ENCODE measurements at regions not wholly inside any gene's neighbourhood (a gene's known extent, or its start where the extent isn't known, plus 50 kb on each side); places are given as distances from the start of the nearest gene placed in this dataset.

DNA sequence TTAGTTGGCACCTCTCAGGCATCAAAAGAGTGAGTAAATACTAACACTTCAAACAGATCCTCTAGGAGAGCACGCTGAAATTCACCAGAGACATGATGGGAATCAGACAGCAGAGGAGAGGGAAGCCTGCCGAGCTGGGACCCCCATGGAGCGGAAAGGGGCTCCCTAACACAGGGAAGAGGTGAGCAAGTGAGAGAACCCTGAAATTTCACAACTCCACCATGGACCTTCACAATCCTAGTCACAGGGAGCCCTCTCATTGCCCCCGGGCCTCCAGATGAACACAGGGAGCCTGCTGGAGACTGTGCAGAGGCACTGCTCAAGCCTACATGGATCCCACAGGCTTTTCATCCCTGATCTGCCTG lies 59.2 kb upstream of the ANTXRL start:
- DNase-seq (ENCODE audit: low read depth in 4 of 4, low spot score in 1 of 4), result no peak

DNA sequence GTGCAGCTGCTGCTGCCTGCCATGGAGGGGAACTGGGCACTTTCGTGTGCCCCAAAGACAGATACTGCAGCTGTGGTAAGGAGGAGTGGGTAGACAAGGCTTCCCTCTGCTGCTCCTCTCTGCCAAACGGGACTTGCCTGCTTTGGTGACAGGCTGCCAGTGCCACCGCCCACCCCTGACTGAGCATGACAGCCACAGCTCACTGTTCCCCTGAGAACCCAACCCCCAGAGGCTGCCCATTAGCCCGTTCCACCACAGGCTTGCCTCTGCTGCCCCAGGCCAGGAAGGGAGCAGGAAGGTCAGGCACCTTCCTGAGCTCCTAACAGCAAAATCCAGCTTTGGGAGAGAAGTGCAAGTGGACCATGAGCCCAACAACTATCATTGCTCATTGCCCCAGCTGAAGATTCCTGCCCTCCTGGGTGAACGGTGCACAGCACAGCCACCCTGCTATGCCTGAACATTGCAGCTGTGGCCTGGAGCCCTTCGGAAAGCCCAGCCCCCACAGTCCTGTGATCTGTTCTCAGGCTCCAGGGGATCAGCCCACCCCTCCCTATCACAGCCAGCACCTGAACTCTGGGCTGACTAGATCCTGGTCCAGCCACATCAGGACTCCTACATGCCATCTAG lies 58.7 kb upstream of the ANTXRL start:
- DNase-seq (ENCODE audit: low read depth in 4 of 4, low spot score in 1 of 4), result no peak

DNA sequence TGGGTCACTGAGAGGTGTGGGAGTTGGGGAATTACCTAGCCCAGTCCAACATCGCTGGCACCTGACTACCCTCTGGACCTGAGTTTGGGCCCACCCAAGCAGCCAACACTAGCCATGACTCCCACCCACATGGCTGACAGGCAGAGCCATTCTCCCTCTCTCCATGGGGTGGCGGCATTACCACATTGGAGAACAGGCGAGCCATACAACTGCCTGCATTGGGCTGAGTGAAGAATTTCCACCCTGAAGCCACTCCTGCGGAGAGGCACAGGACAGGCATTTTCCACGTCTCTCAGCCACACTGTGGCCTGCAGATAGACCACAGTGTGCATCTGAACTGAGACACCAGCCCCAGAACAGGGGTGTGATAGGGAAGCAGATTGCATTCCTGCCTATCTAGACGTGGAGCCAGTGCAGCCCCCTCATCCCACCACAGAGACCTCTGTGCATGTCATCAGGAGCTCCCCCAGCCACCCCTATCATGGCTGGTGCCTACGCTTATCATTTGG lies 58.2 kb upstream of the ANTXRL start:
- peak; percentile 26 to 53 (median 43) for DNase-seq (ENCODE audit: low read depth in 4 of 4, low spot score in 1 of 4)

DNA sequence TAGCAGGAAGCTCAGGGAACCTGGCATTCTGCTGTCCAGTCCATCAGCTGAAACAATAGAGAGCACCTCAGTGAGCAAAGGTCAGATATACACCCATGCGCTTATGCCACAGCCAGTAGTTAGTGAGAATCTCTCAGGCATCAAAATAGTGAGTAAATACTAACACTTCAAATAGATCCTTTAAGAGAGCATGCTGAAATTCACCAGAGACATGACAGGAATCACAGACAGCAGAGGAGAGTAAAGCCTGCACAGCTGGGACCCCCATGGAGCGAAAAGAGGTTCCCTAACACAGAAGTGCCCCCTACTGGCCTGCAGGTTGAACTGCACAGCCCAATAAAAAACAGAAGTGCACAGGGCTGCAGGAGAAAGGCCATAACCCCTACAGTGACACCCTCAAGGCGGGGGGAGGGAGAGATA lies 57.6 kb upstream of the ANTXRL start:
- DNase-seq (ENCODE audit: low read depth in 4 of 4, low spot score in 1 of 4), result no peak

DNA sequence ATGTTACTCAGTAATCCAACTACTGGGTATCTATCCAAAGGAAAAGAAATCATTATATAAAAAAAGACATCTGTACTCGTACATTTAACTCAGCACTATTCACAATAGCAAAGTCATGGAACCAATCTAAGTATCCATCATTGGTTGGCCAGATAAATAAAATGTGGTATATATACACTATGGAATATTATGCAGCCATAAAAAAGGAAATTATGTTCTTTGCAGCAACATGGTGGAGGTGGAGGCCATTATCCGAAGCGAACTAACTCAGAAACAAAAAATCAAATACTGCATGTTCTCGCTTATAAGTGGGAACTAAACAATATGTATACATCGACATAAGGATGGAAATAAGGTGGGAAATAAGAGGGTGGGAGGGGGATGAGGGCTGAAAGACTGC lies 56.2 kb upstream of the ANTXRL start:
- DNase-seq (ENCODE audit: low read depth in 4 of 4, low spot score in 1 of 4), result no peak

DNA sequence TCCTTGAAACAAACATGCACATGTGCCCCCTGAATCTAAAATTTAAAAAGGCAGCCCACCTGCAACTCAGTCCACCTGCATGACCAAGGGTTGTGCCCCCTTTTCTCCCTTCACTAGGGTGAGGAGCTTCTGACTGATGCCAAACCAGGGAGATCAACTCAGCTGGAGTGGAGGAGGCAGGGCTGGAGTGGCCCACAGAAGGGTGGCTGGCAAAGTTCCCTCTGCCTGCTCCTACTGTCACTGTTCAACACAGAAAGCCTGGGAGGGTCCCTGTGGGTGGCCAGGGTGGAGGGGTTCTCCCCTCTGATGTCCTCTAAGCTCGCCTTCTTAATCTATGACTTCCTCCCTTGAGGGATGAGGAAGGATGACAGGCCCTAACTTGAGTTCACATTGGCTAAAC lies 55.7 kb upstream of the ANTXRL start:
- DNase-seq (ENCODE audit: low read depth in 4 of 4, low spot score in 1 of 4), result no peak

DNA sequence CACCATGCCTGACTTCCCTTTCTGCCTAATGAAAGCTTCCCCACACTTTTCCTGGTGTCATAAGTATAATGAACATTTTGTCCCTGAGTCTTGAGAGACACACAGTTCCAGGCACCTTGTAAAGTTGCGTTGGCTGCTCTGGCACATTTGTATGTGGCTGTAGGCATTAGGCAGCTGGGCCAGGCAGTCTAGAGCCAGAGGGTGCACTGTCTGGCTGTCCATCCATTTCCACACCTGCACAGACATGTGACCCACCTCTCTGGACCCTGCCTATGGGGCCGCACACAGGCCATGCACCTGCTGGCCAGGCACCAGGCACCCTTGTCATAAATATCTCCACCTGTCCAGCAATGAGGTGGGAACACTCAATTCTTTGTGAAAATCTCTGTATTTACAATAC lies 54.7 kb upstream of the ANTXRL start:
- no peak for DNase-seq (ENCODE audit: low read depth in 4 of 4, low spot score in 1 of 4)

DNA sequence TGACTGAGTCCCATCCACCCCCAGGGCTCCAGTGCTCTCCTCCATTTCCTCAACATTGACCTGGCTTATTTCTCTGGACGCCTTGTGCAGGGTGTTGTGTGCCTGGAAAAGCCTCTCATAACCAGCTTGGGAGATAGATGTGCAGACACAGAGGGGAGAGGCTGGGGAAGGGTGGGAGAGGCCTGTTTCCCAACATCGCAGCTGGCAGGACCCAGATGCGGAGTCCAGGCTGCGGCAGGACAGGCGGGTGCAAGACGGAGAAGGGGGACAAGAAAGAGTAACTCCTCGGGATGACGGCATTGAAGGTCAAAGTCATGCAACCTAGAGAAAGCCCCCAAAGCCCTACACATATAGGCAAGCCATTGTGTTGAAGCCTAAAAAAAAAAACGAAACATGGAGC lies 54.1 kb upstream of the ANTXRL start:
- DNase-seq (ENCODE audit: low read depth in 4 of 4, low spot score in 1 of 4), result no peak

DNA sequence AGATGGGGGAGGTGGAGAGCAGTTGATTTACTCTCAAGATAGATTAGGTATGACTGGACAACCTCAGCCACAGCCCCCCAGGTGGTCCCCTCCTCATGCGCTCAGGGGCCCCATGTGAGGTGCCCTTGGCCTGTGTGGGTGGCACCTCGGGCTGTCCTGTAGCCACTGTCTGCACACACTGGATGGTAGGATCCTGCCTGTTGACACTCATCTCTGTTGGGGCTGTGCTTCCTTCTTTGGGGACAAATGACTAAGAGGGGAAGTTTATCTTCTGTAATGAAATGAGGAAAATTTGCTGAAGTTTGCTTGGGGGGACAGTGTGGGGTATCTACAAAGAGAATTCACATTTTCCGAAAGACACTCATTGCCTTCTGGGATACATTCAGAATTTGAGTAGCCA lies 53.6 kb upstream of the ANTXRL start:
- DNase-seq (ENCODE audit: low read depth in 4 of 4, low spot score in 1 of 4), result no peak

DNA sequence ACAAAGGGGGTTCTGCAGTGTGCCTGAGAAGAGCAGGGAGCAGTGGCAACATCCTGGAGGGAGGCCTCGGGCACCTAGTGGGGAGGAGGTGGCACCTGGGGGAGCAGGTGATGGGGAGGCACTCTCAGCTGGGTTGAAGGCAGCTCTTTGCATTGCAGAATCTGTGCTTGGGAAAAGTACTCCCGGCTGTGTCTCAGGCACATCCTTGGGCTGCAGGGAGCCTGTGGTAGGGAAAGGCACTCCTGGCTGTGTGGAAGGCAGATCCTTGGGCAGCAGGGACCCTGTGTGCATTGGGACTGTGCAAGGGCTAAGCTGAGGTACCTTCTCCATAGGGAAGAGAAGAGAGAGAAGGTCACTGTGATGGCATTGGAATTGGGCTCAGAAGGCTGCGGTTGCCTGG lies 52.8 kb upstream of the ANTXRL start:
- DNase-seq (ENCODE audit: low read depth in 4 of 4, low spot score in 1 of 4), result no peak

DNA sequence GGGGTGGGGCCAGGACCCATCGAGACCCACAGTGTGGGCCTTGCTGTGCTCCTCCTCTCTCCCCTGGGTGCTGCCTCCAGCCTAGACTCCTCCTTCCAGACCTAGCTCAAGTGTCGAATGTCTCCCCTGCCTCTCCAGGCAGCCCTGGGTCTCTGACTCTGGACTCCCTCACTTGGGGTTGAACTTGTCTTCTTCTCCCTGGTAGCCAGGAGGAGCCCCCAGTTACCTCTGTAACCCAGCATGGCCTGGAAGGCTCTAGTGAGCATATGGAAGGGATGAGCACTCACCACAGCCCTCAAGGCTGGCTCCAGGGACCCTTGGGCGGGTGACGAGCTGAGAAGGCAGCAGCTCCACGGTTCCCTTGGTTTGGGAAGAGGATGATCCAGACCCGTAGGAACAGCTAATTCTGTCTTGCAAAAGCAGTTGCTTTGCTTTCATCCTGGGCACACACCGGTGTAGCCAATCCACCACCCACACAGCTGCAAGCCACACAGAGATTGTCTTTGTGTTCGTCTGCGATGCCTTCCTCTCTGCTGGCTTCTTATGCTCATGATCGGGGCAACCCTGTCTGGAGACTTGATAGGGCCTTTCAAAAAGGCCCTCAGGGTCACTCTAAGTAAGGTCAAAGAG lies 52.3 kb upstream of the ANTXRL start:
- no peak for DNase-seq (ENCODE audit: low read depth in 4 of 4, low spot score in 1 of 4)

DNA sequence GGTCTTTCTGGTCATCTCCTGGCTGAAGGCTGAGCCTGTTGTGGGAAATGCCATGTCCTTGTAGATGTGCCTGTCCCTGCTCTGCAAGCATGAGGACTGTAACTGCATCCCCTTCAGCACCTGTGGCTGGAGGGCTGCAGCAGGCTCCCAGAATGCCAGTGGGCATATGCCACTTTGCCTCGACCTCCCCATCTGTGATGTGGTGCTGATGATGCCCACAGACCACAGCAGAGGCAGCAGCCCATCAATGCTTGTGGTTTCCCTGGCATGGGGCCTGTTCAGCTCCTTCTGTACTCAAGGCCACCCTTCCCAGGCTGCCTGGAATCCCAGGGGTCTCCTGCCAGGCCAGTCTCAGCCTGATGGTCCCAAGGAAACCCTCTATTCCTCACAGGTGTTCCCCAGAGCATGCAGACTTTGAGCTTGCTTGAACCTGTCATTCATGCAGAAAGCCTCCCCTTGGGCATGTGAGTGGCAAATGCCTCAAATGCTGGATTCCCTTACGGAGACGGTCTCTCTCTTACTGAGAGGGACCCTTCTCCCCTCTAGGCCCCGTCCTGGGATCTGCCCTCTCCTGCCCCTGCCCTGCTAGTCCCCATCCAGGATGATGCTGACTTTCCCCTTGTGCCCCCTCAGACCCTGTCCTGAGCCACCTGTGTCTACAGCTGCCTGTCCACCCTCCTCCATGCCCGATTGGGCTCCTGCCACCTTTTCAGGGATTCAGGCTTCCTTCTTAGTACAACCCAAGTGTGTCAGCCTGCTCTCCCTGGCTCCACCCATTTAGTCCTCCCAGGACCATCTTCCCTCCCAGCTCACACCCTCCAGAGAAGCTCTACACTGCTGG lies 50.9 kb upstream of the ANTXRL start:
- DNase-seq (ENCODE audit: low read depth in 4 of 4, low spot score in 1 of 4), result no peak

DNA sequence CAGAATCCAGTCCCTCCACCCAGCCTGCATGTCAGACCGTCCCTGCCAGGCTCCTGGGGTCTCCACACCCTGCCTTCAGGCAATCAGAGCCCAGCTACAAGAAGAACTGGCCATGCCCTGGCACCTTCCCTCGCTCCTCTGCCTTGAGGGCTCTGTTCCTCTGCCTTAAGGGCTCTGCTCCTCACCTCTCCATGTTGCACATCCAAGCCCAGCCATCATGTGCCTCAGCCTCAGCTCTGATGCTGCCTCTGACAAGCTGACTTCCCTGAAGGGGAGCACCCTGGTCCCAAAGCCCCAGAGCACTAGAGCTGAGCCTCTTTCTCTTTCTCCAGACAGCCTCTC lies 50.3 kb upstream of the ANTXRL start:
- no peak for DNase-seq (ENCODE audit: low read depth in 4 of 4, low spot score in 1 of 4)

DNA sequence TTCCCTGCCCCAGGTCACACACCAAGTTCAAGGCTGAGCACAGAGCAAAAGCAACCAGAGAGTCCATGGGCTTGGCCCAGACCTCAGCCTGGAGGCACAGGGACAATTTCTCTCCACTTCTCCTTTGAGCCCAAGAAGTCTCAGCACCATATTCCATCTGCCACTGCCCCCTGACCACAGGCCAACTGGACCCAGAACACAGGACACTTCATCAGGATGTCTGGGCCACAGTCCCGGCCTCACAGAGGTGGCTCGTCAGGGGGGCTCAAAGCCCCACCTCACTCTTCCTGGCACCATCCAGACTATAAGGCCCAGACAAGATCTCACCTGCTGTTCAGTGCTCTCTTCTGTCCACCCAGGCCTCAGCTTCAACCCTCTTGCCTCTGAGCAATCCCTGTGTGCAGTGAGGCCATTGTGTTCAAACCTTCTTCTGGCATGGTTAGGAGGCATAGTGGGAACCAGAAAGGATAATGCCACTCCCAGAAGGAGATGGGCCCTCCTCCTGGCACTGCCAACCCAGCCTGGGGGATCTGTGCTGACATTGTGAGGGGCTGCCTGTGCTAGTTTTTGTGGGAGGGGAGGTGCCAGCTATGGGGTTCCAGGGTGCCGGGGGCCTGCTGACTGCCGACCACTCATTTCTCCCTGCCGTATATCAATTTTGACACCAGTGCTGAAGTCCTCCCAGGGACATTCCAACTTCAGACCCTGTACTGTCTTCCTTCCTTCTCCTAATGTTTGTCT lies 49.7 kb upstream of the ANTXRL start:
- no peak for DNase-seq (ENCODE audit: low read depth in 4 of 4, low spot score in 1 of 4)
